NCI-H82 (cell line): ENCODE measurements at regions not wholly inside any gene's neighbourhood (a gene's known extent, or its start where the extent isn't known, plus 50 kb on each side); places are given as distances from the start of the nearest gene placed in this dataset.
"Not testable (repeated sequence)": the region's sequence is repeated elsewhere in the genome, so short reads cannot be mapped to it uniquely, and the experiment has no call there.

Experiments used
- DNase-seq: peaks from one replicate; lab custom pipeline; 2025; lab: John Stamatoyannopoulos, UW

- DNase-seq = peak; percentile 53
Observed at GRCh38 chr10:108966005-108966404, 957.3 kb downstream of the XPNPEP1 start.

GRCh38 chr10:108962172-108962571 lies 961.1 kb downstream of the XPNPEP1 start:
- DNase-seq = no peak

GRCh38 chr10:108957681-108958080 lies 965.6 kb downstream of the XPNPEP1 start:
- DNase-seq = no peak

GRCh38 chr10:108956149-108956548 lies 967.2 kb downstream of the XPNPEP1 start:
- DNase-seq = no peak

GRCh38 chr10:108920029-108920428 lies 1003.3 kb downstream of the XPNPEP1 start:
- DNase-seq = not testable (repeated sequence)

- DNase-seq = no peak
Observed at GRCh38 chr10:108913300-108913699, 1010.0 kb downstream of the XPNPEP1 start.

GRCh38 chr10:108911814-108912541 lies 1011.3 kb downstream of the XPNPEP1 start:
- DNase-seq = peak; percentile 91

GRCh38 chr10:108908096-108908495 lies 1015.2 kb downstream of the XPNPEP1 start:
- DNase-seq = no peak

- DNase-seq = peak; percentile 42
Observed at GRCh38 chr10:108905821-108906220, 1017.5 kb downstream of the XPNPEP1 start.

GRCh38 chr10:108905171-108905570 lies 1018.1 kb downstream of the XPNPEP1 start:
- no peak for DNase-seq

- DNase-seq = no peak
Observed at GRCh38 chr10:108904163-108904838, 1019.0 kb downstream of the XPNPEP1 start.

GRCh38 chr10:108902619-108903285 lies 1020.6 kb downstream of the XPNPEP1 start:
- DNase-seq = no peak

- no peak for DNase-seq
Observed at GRCh38 chr10:108901781-108902618, 1021.3 kb downstream of the XPNPEP1 start.

GRCh38 chr10:108899670-108900069 lies 1023.6 kb downstream of the XPNPEP1 start:
- DNase-seq = peak; percentile 32

GRCh38 chr10:108894402-108895301 lies 1028.7 kb downstream of the XPNPEP1 start:
- no peak for DNase-seq

GRCh38 chr10:108877095-108877561 lies 1046.2 kb downstream of the XPNPEP1 start:
- DNase-seq = peak; percentile 3

GRCh38 chr10:108872854-108873253 lies 1050.5 kb downstream of the XPNPEP1 start:
- DNase-seq = no peak

GRCh38 chr10:108868881-108869280 lies 1054.4 kb downstream of the XPNPEP1 start:
- no peak for DNase-seq

GRCh38 chr10:108862676-108863350 lies 1060.5 kb downstream of the XPNPEP1 start:
- DNase-seq = no peak

- no peak for DNase-seq
Observed at GRCh38 chr10:108861181-108861754, 1062.0 kb downstream of the XPNPEP1 start.
